ENCODE measurements at regions not wholly inside any gene's neighbourhood (a gene's known extent, or its start where the extent isn't known, plus 50 kb on each side); places are given as distances from the start of the nearest gene placed in this dataset.

- no peaks in the 10 kb centered on the region for H3K4me1 ChIP-seq (ENCODE audit: control insufficient read depth in 4 of 4, insufficient read depth in 4 of 4, low read length in 3 of 4)
- H3K4me3 ChIP-seq (ENCODE audit: low read depth in 1 of 3, low read length in 3 of 3): no peak overlapping the region
- no peak for DNase-seq (ENCODE audit: low spot score)
- no peak overlapping the region for H3K27ac ChIP-seq (ENCODE audit: low read depth in 1 of 2, low read length in 2 of 2)
- no peaks in the 10 kb centered on the region for H3K27me3 ChIP-seq (ENCODE audit: control insufficient read depth in 4 of 4, insufficient read depth in 4 of 4, low read length in 3 of 4)
- H3K9me3 ChIP-seq (ENCODE audit: control insufficient read depth in 4 of 4, low read length in 3 of 4): no peaks in the 10 kb centered on the region
- no peak overlapping the region for H3K9ac ChIP-seq (ENCODE audit: low read depth in 1 of 2, low read length in 2 of 2)
- no peaks in the 10 kb centered on the region for H3K36me3 ChIP-seq (ENCODE audit: control insufficient read depth in 4 of 4, insufficient read depth in 3 of 4, low read depth in 1 of 4, low read length in 3 of 4)
- WGBS: 88% methylated on average over 2 of the region's 2 CpGs
- TF ChIP-seq RXRA (IDR thresholded peaks at IDR 0.05) (no peak), EGR1 (IDR thresholded peaks at IDR 0.05; ENCODE audit: low read depth in 2 of 2) (no peak), TAF1 (conservative IDR thresholded peaks at IDR 0.05) (no peak), RAD21 (IDR thresholded peaks at IDR 0.05) (no peak), FOXA2 (IDR thresholded peaks at IDR 0.05) (no peak), JUND (IDR thresholded peaks at IDR 0.05) (no peak), YY1 (IDR thresholded peaks at IDR 0.05) (no peak), FOXA1 (IDR thresholded peaks at IDR 0.05) (no peak)
- TF ChIP-seq, protein P1, sequence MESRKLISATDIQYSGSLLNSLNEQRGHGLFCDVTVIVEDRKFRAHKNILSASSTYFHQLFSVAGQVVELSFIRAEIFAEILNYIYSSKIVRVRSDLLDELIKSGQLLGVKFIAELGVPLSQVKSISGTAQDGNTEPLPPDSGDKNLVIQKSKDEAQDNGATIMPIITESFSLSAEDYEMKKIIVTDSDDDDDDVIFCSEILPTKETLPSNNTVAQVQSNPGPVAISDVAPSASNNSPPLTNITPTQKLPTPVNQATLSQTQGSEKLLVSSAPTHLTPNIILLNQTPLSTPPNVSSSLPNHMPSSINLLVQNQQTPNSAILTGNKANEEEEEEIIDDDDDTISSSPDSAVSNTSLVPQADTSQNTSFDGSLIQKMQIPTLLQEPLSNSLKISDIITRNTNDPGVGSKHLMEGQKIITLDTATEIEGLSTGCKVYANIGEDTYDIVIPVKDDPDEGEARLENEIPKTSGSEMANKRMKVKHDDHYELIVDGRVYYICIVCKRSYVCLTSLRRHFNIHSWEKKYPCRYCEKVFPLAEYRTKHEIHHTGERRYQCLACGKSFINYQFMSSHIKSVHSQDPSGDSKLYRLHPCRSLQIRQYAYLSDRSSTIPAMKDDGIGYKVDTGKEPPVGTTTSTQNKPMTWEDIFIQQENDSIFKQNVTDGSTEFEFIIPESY (IDR thresholded peaks at IDR 0.05): no peak
- TF ChIP-seq, protein P2, sequence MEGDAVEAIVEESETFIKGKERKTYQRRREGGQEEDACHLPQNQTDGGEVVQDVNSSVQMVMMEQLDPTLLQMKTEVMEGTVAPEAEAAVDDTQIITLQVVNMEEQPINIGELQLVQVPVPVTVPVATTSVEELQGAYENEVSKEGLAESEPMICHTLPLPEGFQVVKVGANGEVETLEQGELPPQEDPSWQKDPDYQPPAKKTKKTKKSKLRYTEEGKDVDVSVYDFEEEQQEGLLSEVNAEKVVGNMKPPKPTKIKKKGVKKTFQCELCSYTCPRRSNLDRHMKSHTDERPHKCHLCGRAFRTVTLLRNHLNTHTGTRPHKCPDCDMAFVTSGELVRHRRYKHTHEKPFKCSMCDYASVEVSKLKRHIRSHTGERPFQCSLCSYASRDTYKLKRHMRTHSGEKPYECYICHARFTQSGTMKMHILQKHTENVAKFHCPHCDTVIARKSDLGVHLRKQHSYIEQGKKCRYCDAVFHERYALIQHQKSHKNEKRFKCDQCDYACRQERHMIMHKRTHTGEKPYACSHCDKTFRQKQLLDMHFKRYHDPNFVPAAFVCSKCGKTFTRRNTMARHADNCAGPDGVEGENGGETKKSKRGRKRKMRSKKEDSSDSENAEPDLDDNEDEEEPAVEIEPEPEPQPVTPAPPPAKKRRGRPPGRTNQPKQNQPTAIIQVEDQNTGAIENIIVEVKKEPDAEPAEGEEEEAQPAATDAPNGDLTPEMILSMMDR (IDR thresholded peaks at IDR 0.05; ENCODE audit: low read depth, low read length, missing input control): no peak
Measured at GRCh38 chr12:84512751-84513150, 399.8 kb downstream of the SLC6A15 start.

DNA sequence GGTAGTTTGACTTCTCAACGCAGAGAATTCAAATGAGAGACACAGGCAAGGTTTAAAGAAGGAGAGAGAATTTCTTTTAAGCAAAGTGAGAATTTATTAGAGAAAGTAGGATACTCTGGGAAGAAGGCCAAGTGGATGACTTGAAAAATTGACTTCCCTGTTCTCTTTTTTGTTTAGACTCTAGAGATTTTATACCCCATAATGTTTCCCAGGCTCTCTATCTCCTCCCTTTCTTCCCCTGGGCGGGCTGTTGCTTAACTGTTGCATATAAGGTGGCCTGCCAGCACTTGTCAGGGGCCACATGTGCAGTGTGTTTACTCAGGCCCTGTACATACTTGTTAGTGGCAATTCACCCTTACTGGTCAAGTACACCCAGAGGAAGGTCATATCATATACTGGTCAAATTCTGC, 403.7 kb downstream of the SLC6A15 start:
- DNase-seq (ENCODE audit: low spot score): no peak
- 64% methylated on average over 2 of the region's 2 CpGs for WGBS

More for the DNA sequence above, 403.7 kb downstream of the SLC6A15 start:
- TF ChIP-seq, protein P2 (IDR thresholded peaks at IDR 0.05; ENCODE audit: low read depth, low read length, missing input control): no peak
- TF ChIP-seq HNF4G (IDR thresholded peaks at IDR 0.05) (no peak), RAD21 (IDR thresholded peaks at IDR 0.05) (no peak), HNF4A (conservative IDR thresholded peaks at IDR 0.05) (no peak), EGR1 (IDR thresholded peaks at IDR 0.05; ENCODE audit: low read depth in 2 of 2) (no peak), YY1 (IDR thresholded peaks at IDR 0.05) (no peak), FOXA1 (IDR thresholded peaks at IDR 0.05) (no peak), GABPA (IDR thresholded peaks at IDR 0.05 in 1 of 2, conservative IDR thresholded peaks at IDR 0.05 in 1 of 2) (no peak), SP1 (IDR thresholded peaks at IDR 0.05) (no peak), JUND (IDR thresholded peaks at IDR 0.05) (no peak), MAX (IDR thresholded peaks at IDR 0.05) (no peak), FOXA2 (IDR thresholded peaks at IDR 0.05) (no peak), RXRA (IDR thresholded peaks at IDR 0.05) (no peak)
- TF ChIP-seq, protein P1 (IDR thresholded peaks at IDR 0.05): no peak
- H3K36me3 ChIP-seq (ENCODE audit: control insufficient read depth in 4 of 4, insufficient read depth in 3 of 4, low read depth in 1 of 4, low read length in 3 of 4): no peaks in the 10 kb centered on the region
- H3K9me3 ChIP-seq (ENCODE audit: control insufficient read depth in 4 of 4, low read length in 3 of 4): no peaks in the 10 kb centered on the region
- H3K4me1 ChIP-seq (ENCODE audit: control insufficient read depth in 4 of 4, insufficient read depth in 4 of 4, low read length in 3 of 4): no peaks in the 10 kb centered on the region
- no peak overlapping the region for H3K27ac ChIP-seq (ENCODE audit: low read depth in 1 of 2, low read length in 2 of 2)
- H3K4me3 ChIP-seq (ENCODE audit: low read depth in 1 of 3, low read length in 3 of 3): no peak overlapping the region
- H3K27me3 ChIP-seq (ENCODE audit: control insufficient read depth in 4 of 4, insufficient read depth in 4 of 4, low read length in 3 of 4): no peaks in the 10 kb centered on the region
- no peak overlapping the region for H3K9ac ChIP-seq (ENCODE audit: low read depth in 1 of 2, low read length in 2 of 2)
